ENCODE measurements at regions not wholly inside any gene's neighbourhood (a gene's known extent, or its start where the extent isn't known, plus 50 kb on each side); places are given as distances from the start of the nearest gene placed in this dataset.
"Not testable (repeated sequence)": the region's sequence is repeated elsewhere in the genome, so short reads cannot be mapped to it uniquely, and the experiment has no call there.

GRCh38 chr13:66089711-66090110 lies 1140.4 kb downstream of the PCDH9 start:
- H3K36me3 ChIP-seq = no peaks in the 10 kb centered on the region
- no peaks in the 10 kb centered on the region for H3K9me3 ChIP-seq
- no peaks in the 10 kb centered on the region for H3K4me1 ChIP-seq
- no peaks in the 10 kb centered on the region for H3K27me3 ChIP-seq (ENCODE audit: low read depth)
- ATAC-seq = no peak
- no peak overlapping the region for H3K27ac ChIP-seq
- intact Hi-C loops (cut with DNase I) = no loop called here
- TF ChIP-seq, protein P1, sequence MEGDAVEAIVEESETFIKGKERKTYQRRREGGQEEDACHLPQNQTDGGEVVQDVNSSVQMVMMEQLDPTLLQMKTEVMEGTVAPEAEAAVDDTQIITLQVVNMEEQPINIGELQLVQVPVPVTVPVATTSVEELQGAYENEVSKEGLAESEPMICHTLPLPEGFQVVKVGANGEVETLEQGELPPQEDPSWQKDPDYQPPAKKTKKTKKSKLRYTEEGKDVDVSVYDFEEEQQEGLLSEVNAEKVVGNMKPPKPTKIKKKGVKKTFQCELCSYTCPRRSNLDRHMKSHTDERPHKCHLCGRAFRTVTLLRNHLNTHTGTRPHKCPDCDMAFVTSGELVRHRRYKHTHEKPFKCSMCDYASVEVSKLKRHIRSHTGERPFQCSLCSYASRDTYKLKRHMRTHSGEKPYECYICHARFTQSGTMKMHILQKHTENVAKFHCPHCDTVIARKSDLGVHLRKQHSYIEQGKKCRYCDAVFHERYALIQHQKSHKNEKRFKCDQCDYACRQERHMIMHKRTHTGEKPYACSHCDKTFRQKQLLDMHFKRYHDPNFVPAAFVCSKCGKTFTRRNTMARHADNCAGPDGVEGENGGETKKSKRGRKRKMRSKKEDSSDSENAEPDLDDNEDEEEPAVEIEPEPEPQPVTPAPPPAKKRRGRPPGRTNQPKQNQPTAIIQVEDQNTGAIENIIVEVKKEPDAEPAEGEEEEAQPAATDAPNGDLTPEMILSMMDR (IDR thresholded peaks at IDR 0.05) = no peak
- H3K4me3 ChIP-seq = no peak overlapping the region
- no peak for DNase-seq

- DNase-seq (no peak), ATAC-seq (no peak)
- no peaks in the 10 kb centered on the region for H3K9me3 ChIP-seq
- no peak overlapping the region for H3K4me3 ChIP-seq
- no peaks in the 10 kb centered on the region for H3K4me1 ChIP-seq
- H3K27ac ChIP-seq = no peak overlapping the region
- TF ChIP-seq, protein P1 (IDR thresholded peaks at IDR 0.05) = no peak
- no peaks in the 10 kb centered on the region for H3K27me3 ChIP-seq (ENCODE audit: low read depth)
- no peaks in the 10 kb centered on the region for H3K36me3 ChIP-seq
- intact Hi-C loops (cut with DNase I) = no loop called here
Observed at GRCh38 chr13:66087269-66087710, 1142.8 kb downstream of the PCDH9 start.

- H3K9me3 ChIP-seq = no peaks in the 10 kb centered on the region
Observed at GRCh38 chr13:66077132-66077689, 1152.9 kb downstream of the PCDH9 start.

DNA sequence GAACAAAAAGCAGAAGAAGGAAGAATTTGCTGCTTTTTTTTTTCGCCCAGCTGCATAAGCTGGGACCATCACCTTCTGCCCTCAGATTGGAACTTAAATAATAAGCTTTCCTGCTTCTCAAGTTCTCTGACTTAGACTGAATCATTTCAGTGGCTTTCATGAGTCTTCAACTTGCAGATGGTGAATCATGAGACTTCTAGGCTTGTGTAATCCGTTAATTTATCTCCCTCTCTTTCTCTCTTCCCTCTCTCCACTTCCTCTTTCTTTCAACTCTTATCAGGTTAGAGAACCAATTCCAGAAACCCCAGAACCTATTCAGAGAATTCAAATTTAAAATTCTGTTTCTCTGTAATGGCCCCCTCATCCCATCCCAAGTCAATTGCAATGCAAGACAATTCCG lies 1153.7 kb downstream of the PCDH9 start:
- intact Hi-C loops (cut with DNase I) = no loop called here
- no peak for DNase-seq

More at GRCh38 chr13:66077132-66077689, 1152.9 kb downstream of the PCDH9 start:
- Histone ChIP-seq H3K4me1 (no peaks in the 10 kb centered on the region), H3K27ac (no peak overlapping the region), H3K27me3 (ENCODE audit: low read depth) (no peaks in the 10 kb centered on the region), H3K4me3 (no peak overlapping the region), H3K36me3 (no peaks in the 10 kb centered on the region)
- TF ChIP-seq, protein P1 (IDR thresholded peaks at IDR 0.05) = no peak
- DNase-seq (no peak), ATAC-seq (no peak)
- intact Hi-C loops (cut with DNase I) = no loop called here

GRCh38 chr13:66074018-66074615 lies 1156.0 kb downstream of the PCDH9 start:
- no peak overlapping the region for H3K27ac ChIP-seq
- H3K36me3 ChIP-seq = no peaks in the 10 kb centered on the region
- intact Hi-C loops (cut with DNase I) = no loop called here
- ATAC-seq = no peak
- H3K4me1 ChIP-seq = no peaks in the 10 kb centered on the region
- TF ChIP-seq, protein P1 (IDR thresholded peaks at IDR 0.05) = no peak
- no peak for DNase-seq
- H3K9me3 ChIP-seq = no peaks in the 10 kb centered on the region
- H3K4me3 ChIP-seq = no peak overlapping the region
- no peaks in the 10 kb centered on the region for H3K27me3 ChIP-seq (ENCODE audit: low read depth)

More for the DNA sequence above, 1153.7 kb downstream of the PCDH9 start:
- H3K27ac ChIP-seq = no peak overlapping the region
- ATAC-seq = no peak
- H3K9me3 ChIP-seq = no peaks in the 10 kb centered on the region
- H3K4me1 ChIP-seq = no peaks in the 10 kb centered on the region
- TF ChIP-seq, protein P1 (IDR thresholded peaks at IDR 0.05) = no peak
- no peaks in the 10 kb centered on the region for H3K27me3 ChIP-seq (ENCODE audit: low read depth)
- no peaks in the 10 kb centered on the region for H3K36me3 ChIP-seq
- H3K4me3 ChIP-seq = no peak overlapping the region

DNA sequence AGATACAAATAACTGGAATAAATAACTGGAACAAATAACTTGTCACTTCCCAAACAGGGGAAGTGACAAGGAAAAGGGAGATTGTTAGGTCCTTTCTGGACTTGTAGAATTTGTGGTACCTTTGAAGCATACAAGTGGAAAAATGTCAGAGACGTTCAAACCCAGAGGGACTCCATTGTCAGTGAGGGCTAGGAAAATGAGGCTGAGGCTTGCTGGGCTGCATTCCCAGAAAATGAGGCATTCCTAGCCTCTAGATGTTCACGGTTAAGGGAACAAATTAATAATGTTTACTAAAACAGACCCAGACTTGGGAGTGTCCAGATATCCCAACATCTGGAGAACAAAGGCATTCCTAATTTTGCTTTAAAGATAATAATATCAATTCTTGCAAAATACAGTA lies 1158.0 kb downstream of the PCDH9 start:
- H3K9me3 ChIP-seq; intact Hi-C loops (cut with DNase I); H3K27me3 ChIP-seq (ENCODE audit: low read depth); H3K36me3 ChIP-seq; H3K4me1 ChIP-seq; H3K27ac ChIP-seq; DNase-seq; H3K4me3 ChIP-seq; ATAC-seq: not testable (repeated sequence)

Data from lower lobe of right lung (tissue), 2 donors.